ENCODE measurements at regions not wholly inside any gene's neighbourhood (a gene's known extent, or its start where the extent isn't known, plus 50 kb on each side); places are given as distances from the start of the nearest gene placed in this dataset.

- no peak for TF ChIP-seq SIN3A (IDR thresholded peaks at IDR 0.05; ENCODE audit: borderline replicate concordance, insufficient read depth, low read length)
- TF ChIP-seq REST (IDR thresholded peaks at IDR 0.05; ENCODE audit: insufficient read depth in 1 of 2, low read depth in 2 of 2, low read length in 2 of 2): no peak
- no peak for TF ChIP-seq POLR2AphosphoS5 (IDR thresholded peaks at IDR 0.05; ENCODE audit: low read depth, low read length)
- no peak for TF ChIP-seq FOXP2 (optimal IDR thresholded peaks at IDR 0.05; ENCODE audit: borderline replicate concordance, extremely low read depth, extremely low read length, insufficient read depth)
- TF ChIP-seq TAF1 (IDR thresholded peaks at IDR 0.05; ENCODE audit: borderline replicate concordance, insufficient read depth, low read length): no peak
Observed at GRCh38 chr1:29451368-29451892, 215.1 kb downstream of the PTPRU start.

GRCh38 chr1:29450591-29450990 is 214.3 kb downstream of the PTPRU start:
- TF ChIP-seq FOXP2 (optimal IDR thresholded peaks at IDR 0.05; ENCODE audit: borderline replicate concordance, extremely low read depth, extremely low read length, insufficient read depth): no peak
- TF ChIP-seq SIN3A (IDR thresholded peaks at IDR 0.05; ENCODE audit: borderline replicate concordance, insufficient read depth, low read length): no peak
- no peak for TF ChIP-seq POLR2AphosphoS5 (IDR thresholded peaks at IDR 0.05; ENCODE audit: low read depth, low read length)
- TF ChIP-seq REST (IDR thresholded peaks at IDR 0.05; ENCODE audit: insufficient read depth in 1 of 2, low read depth in 2 of 2, low read length in 2 of 2): no peak
- no peak for TF ChIP-seq TAF1 (IDR thresholded peaks at IDR 0.05; ENCODE audit: borderline replicate concordance, insufficient read depth, low read length)

GRCh38 chr1:29448456-29449235 is 212.3 kb downstream of the PTPRU start:
- TF ChIP-seq POLR2AphosphoS5 (IDR thresholded peaks at IDR 0.05; ENCODE audit: low read depth, low read length) (no peak), FOXP2 (optimal IDR thresholded peaks at IDR 0.05; ENCODE audit: borderline replicate concordance, extremely low read depth, extremely low read length, insufficient read depth) (no peak), REST (IDR thresholded peaks at IDR 0.05; ENCODE audit: insufficient read depth in 1 of 2, low read depth in 2 of 2, low read length in 2 of 2) (no peak), TAF1 (IDR thresholded peaks at IDR 0.05; ENCODE audit: borderline replicate concordance, insufficient read depth, low read length) (no peak), SIN3A (IDR thresholded peaks at IDR 0.05; ENCODE audit: borderline replicate concordance, insufficient read depth, low read length) (no peak)

GRCh38 chr1:29447368-29447767 is 211.0 kb downstream of the PTPRU start:
- TF ChIP-seq POLR2AphosphoS5 (IDR thresholded peaks at IDR 0.05; ENCODE audit: low read depth, low read length) (no peak), TAF1 (IDR thresholded peaks at IDR 0.05; ENCODE audit: borderline replicate concordance, insufficient read depth, low read length) (no peak), SIN3A (IDR thresholded peaks at IDR 0.05; ENCODE audit: borderline replicate concordance, insufficient read depth, low read length) (no peak), FOXP2 (optimal IDR thresholded peaks at IDR 0.05; ENCODE audit: borderline replicate concordance, extremely low read depth, extremely low read length, insufficient read depth) (no peak), REST (IDR thresholded peaks at IDR 0.05; ENCODE audit: insufficient read depth in 1 of 2, low read depth in 2 of 2, low read length in 2 of 2) (no peak)

All from PFSK-1 (cell line).